ENCODE measurements at regions not wholly inside any gene's neighbourhood (a gene's known extent, or its start where the extent isn't known, plus 50 kb on each side); places are given as distances from the start of the nearest gene placed in this dataset.

DNA sequence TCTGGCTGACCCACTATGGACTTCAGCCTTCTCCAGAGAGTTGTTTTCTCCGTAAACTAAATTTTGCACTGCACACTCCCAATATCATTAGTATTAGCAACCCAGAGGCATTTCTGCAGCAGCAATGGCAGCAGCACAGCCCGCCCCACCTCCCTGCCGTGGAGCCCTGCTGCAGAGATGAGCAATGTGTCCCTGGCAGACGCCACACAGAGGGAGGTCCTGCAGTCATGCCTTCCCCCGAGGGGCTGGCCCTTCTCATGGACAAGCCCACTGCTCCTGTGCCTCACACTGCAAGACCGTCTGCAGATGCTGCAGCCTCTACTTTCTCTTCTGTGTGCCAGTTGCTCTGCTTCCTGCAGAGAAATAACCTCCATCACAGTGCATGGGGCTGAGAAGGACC, 393.4 kb upstream of the MKI67 start:
- no peak overlapping the region for H3K27ac ChIP-seq
- H3K4me1 ChIP-seq: no peaks in the 10 kb centered on the region
- intact Hi-C loops (cut with DNase I): no loop called here
- no peak for ATAC-seq
- H3K9me3 ChIP-seq: peaks cover 0 to 4% (median 0%) of the 10 kb centered on the region in 12 donors
- no peak overlapping the region for H3K4me3 ChIP-seq
- DNase-seq: no peak
- TF ChIP-seq CTCF (IDR thresholded peaks at IDR 0.05) (no peak), POLR2A (IDR thresholded peaks at IDR 0.05) (no peak)
- H3K36me3 ChIP-seq: no peaks in the 10 kb centered on the region
- WGBS, 4 donors: 56 to 70% (median 65%) methylated on average over 2 to 6 of the region's 6 CpGs
- peaks cover 0 to 25% (median 0%) of the 10 kb centered on the region in 9 donors for H3K27me3 ChIP-seq

DNA sequence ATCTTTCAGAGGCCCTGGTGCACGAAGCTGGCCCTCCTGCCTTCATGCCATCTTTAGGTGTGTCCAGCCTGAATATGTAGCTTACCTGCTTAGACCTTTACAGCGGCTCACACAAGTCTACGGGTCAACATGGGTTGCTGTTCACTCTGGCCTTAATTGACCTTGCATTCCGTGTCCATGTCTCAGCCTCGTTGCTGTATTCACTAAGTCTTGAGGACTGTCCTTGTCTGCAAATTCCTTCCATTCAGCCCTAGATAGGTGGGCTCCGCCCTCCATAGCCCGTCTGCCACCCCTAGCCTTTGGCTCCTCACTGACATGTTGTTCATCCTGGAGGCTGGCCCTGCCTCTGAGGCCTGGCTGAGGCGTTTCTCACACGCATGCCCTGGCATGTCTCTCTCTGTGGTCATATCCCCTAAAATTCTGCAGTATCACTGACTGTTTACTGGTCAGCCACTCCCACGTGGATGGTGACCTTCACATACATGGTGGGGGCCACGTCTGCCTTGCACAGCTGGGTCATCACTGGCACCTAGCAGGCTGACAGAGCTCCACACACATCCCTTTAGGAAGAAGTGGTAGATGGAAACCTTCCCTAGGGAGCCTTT, 394.1 kb upstream of the MKI67 start:
- no peak for TF ChIP-seq CTCF (IDR thresholded peaks at IDR 0.05)
- TF ChIP-seq POLR2A (IDR thresholded peaks at IDR 0.05): no peak
- intact Hi-C loops (cut with DNase I): loop anchor here in 2 of 10 donors (10.0 kb wide), 2 partner anchors 196 to 246 kb away; no protein-coding TSS in a partner anchor
- Histone ChIP-seq H3K4me1 (no peaks in the 10 kb centered on the region), H3K27me3 (peaks cover 0 to 32% (median 0%) of the 10 kb centered on the region in 9 donors), H3K9me3 (peaks cover 0 to 4% (median 0%) of the 10 kb centered on the region in 12 donors), H3K36me3 (no peaks in the 10 kb centered on the region), H3K4me3 (no peak overlapping the region), H3K27ac (no peak overlapping the region)
- DNase-seq (no peak), ATAC-seq (no peak)
- WGBS, 4 donors: 86 to 91% (median 88%) methylated on average over 11 of the region's 11 CpGs

DNA sequence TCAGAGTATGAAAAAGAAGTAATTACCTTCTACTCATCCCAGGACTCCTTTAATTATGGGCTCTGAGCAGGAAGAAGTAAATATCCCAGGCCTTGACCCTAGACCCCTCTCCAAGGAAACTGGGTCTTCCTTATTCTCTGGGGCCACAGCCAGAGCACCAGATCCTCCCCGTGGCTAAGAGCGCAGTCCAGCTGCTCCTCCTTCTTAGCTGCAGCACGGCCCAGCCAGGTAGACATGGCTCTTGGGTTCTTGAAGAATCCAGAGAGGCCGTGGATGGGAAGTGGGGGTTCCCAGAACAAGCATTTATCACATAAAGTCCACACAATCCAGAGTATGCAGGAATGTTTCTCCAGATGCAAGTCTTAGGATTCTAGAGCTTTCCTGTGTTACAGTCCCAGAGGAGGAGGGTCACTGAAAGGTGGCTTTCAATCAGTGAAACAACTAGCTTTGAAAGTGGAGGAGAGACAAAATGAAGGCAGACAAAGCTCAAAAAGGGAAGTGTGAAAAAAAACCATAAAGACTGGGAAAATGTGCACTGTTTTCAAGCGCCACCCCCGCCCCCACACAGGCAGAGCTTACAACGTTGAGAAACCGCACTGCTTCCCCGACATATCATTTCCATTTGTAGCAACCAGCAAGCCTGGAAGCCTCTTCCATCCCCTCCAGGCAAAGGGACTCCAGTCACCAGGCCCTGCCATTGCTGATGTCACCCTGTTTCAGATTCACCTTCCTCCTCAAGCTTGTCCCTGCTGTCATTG, 396.5 kb upstream of the MKI67 start:
- 70 to 82% (median 80%) methylated on average over 9 of the region's 9 CpGs for WGBS, 4 donors
- intact Hi-C loops (cut with DNase I): loop anchor here in 2 of 10 donors (10.0 kb wide), 2 partner anchors 198 to 248 kb away; no protein-coding TSS in a partner anchor
- DNase-seq (no peak), ATAC-seq (no peak)
- H3K9me3 ChIP-seq: peaks cover 0 to 4% (median 0%) of the 10 kb centered on the region in 12 donors
- no peak overlapping the region for H3K27ac ChIP-seq
- H3K36me3 ChIP-seq: no peaks in the 10 kb centered on the region
- H3K4me3 ChIP-seq: no peak overlapping the region
- no peaks in the 10 kb centered on the region for H3K4me1 ChIP-seq
- H3K27me3 ChIP-seq: peaks cover 0 to 34% (median 0%) of the 10 kb centered on the region in 9 donors
- TF ChIP-seq POLR2A (IDR thresholded peaks at IDR 0.05) (no peak), CTCF (IDR thresholded peaks at IDR 0.05) (no peak)

DNA sequence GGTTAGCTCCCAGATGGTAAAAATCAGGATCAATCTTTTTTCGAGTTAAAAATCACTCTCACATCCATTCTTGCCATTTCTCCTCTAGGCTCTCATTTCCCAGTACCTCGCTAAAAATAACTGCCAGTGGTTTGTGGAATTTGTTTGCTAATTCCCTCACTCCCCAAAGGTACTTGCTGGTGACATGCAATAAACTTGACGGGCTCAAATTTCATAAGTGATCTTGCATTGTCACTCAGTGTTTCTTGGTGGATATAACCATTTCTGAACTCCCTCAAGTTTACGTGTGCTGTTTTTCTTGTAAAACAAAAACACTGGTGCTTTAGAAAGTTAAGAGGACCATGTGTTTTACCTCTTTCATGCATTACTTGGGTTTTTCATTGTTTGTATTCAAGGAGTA, 399.2 kb upstream of the MKI67 start:
- intact Hi-C loops (cut with DNase I): loop anchor here in 4 of 10 donors (5.0 to 10.0 kb wide), 4 partner anchors 201 to 258 kb away; no protein-coding TSS in a partner anchor
- Histone ChIP-seq H3K4me1 (no peaks in the 10 kb centered on the region), H3K36me3 (no peaks in the 10 kb centered on the region), H3K9me3 (peaks cover 0 to 3% (median 0%) of the 10 kb centered on the region in 12 donors), H3K4me3 (no peak overlapping the region), H3K27me3 (peaks cover 0 to 28% (median 0%) of the 10 kb centered on the region in 9 donors), H3K27ac (no peak overlapping the region)
- ATAC-seq: no peak
- WGBS, 4 donors: 72 to 76% (median 75%) methylated on average over 4 of the region's 4 CpGs
- no peak for DNase-seq
- TF ChIP-seq CTCF (IDR thresholded peaks at IDR 0.05): no peak
- no peak for TF ChIP-seq POLR2A (IDR thresholded peaks at IDR 0.05)
